ENCODE measurements at regions not wholly inside any gene's neighbourhood (a gene's known extent, or its start where the extent isn't known, plus 50 kb on each side); places are given as distances from the start of the nearest gene placed in this dataset.
"Not testable (repeated sequence)": the region's sequence is repeated elsewhere in the genome, so short reads cannot be mapped to it uniquely, and the experiment has no call there.

DNA sequence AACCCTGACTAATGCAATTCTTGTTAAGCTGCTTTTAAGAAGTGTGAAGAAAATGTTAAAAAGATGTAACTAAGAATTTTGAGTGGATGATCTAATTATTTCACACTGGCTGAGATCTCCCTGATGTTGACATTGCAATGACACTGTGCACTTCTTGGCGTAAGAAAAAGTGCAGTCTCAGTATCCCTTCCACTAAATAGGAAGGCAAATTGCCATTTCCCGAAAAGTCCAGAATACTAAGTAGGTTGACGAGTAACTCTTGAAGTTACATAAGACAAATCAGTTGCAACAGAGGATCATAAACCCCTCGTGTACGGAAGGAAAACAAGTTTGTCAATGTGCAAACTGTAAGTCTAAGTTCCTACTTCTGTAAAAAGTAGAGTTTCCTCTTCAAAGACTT, 189.9 kb downstream of the LMLN start:
- DNase-seq: not testable (repeated sequence)

DNA sequence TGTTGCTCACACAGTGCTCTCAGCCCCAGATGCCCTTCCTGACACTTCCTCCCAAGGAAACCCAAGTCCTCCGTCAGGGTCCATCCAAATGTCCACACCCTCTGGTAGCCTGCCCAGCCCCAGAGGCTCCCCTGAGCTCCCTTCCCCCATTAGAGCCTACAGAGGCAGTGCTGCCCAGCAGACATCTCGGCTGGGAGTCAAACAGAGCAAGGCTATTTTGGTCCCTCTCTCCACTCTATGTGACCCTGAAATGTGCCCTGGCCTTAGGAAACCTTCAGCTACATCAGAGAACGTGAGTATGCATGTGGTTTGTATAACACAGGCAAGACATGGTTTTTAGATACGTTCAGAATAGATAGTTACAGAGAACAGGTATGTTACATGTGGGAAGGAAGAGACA, 191.8 kb downstream of the LMLN start:
- not testable (repeated sequence) for DNase-seq

DNA sequence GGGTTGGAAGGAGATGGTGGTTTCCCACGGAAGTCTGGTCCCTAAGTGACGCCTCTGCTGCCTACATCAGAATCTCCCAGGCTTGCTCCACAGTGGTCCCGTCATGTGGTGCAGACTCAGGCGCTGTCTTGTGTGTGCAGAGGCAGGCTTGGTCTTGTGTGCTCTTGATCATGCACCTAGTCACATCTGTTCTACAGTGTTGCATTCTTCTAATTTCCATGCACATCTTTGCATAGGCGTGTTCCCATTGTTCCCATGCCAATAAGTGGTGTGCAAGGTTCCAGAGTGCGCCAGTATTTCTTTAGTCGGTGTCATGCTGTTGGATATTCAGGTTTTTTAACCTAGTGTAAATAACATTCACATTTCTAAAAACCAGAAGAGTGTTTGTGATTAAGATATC, 195.8 kb downstream of the LMLN start:
- DNase-seq: not testable (repeated sequence)

- DNase-seq: not testable (repeated sequence)
These were observed 197.3 kb downstream of the LMLN start for GRCh38 chr3:198157231-198157868.

- DNase-seq: not testable (repeated sequence)
These were observed 198.0 kb downstream of the LMLN start for GRCh38 chr3:198158007-198158406.

DNA sequence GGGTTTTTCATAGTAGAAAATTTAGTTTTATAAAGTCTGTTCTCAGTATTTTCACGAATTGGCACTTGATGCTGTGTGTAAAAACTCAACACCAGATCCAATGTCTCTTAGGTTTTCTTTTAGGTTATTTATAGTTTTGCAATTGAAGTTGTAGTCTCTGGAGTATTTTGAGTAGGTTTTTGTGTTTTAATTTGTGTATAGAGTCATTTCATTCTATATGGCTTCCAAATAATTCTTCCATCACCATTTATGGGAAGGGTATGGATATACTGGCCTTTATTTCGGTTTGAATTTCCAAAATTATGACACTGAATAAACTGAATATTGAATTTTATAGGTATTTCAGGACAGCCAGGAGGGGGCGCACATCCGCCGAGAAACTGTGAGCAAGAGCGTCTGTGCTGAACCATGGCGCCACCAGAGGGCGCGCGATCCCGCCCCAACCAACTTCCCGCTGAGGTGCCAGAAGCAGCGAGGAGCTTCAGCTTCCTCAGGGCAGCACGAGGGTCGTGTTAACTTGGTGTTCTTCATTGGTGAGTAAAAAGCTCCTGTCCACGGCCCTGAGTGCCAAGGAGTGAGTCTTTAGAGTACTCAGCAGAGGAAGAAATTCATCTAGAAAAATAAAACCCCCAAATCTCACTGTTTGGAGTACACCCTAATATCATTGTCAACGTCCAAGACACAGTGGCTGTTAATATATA, 207.5 kb downstream of the LMLN start:
- peak; percentile 88 for DNase-seq

DNA sequence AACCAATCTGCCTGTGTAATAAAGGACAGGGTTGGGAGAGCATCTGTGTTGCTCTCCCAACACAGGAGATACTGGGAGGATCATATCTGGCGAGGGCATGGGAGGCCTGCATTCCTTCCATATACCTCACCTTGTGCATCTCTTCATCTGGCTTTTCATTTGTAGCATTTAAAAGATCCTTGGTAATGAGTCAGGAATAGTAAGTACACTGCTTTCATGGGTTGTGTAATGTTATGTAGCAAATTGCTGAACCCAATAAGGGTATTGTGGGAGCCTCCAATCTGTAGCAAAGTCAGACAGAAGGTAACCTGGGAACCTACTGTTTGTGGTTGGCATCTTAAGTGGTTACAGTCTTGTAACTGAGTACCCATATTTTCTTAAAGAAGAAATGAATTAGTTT, 210.8 kb downstream of the LMLN start:
- not testable (repeated sequence) for DNase-seq

- not testable (repeated sequence) for DNase-seq
These were observed 213.1 kb downstream of the LMLN start for GRCh38 chr3:198173080-198173479.

DNA sequence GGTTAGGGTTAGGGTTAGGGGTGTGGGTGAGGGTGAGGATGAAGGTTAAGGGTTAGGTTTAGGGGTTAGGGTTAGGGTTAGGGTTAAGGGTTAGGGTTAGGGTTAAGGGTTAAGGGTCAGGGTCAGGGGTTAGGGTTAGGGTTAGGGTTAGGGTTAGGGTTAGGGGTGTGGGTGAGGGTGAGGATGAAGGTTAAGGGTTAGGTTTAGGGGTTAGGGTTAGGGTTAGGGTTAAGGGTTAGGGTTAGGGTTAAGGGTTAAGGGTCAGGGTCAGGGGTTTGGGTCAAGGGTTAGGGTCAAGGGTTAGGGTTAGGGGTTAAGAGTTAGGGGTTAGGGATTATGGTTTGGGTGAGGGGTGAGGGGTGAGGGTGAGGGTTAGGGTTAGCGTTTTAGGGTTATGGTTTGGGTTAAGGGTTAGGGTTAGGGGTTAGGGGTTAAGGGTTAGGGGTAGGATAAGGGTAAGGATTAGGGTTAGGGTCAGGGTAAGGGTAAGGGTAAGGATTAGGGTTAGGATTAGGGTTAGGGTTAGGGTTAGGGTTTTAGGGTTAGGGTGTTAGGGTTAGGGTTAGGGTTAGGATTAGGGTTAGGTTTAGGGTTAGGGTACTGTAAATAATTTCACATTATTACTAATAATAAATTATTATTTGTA, 214.0 kb downstream of the LMLN start:
- not testable (repeated sequence) for DNase-seq

Data from activated CD8-positive, alpha-beta memory T cell treated with anti-CD3 and anti-CD28 coated beads for 24 hours (primary cell).